Parathyroid adenoma (tissue), 2 donors: ENCODE measurements at regions not wholly inside any gene's neighbourhood (a gene's known extent, or its start where the extent isn't known, plus 50 kb on each side); places are given as distances from the start of the nearest gene placed in this dataset.

Source experiments
- H2AFZ ChIP-seq: fragments of 300-600 bp; sonication (generic); one replicate; pipeline ENCODE4 v1.7.0; 2017; ENCODE audit warnings: antibody characterized with exemption, mild to moderate bottlenecking
- H3K27ac ChIP-seq: fragments of 300-600 bp; sonication (generic); one replicate; pipeline ENCODE4 v1.7.0; 2017
- H3K27me3 ChIP-seq: fragments of 300-600 bp; sonication (generic); one replicate; pipeline ENCODE4 v1.7.0; 2017; ENCODE audit warnings: low read length; ENCODE audit not compliant: control insufficient read depth, insufficient read depth
- H3K36me3 ChIP-seq: fragments of 300-600 bp; sonication (generic); one replicate; pipeline ENCODE4 v1.7.0; 2017; ENCODE audit warnings: low read length; ENCODE audit not compliant: control insufficient read depth, insufficient read depth
- H3K4me1 ChIP-seq: fragments of 300-600 bp; sonication (generic); one replicate; pipeline ENCODE4 v1.7.0; 2017; ENCODE audit warnings: control low read depth
- H3K4me2 ChIP-seq: fragments of 300-600 bp; sonication (generic); one replicate; pipeline ENCODE4 v1.7.0; 2017; ENCODE audit warnings: low read length
- H3K4me3 ChIP-seq: fragments of 300-600 bp; sonication (generic); one replicate; pipeline ENCODE4 v1.7.0; 2017; ENCODE audit warnings: low read depth, low read length
- H3K79me2 ChIP-seq: fragments of 300-600 bp; sonication (generic); one replicate; pipeline ENCODE4 v1.7.0; 2017; ENCODE audit warnings: control low read depth
- H3K9ac ChIP-seq: fragments of 300-600 bp; sonication (generic); one replicate; pipeline ENCODE4 v1.7.0; 2017; ENCODE audit warnings: mild to moderate bottlenecking
- H3K9me3 ChIP-seq: fragments of 300-600 bp; sonication (generic); one replicate; pipeline ENCODE4 v1.7.0; 2017; ENCODE audit warnings: low read length; ENCODE audit not compliant: control insufficient read depth
- CTCF ChIP-seq: fragments of 300-600 bp; sonication (generic); IDR thresholded peaks from one replicate; pipeline ENCODE4 v1.7.0; 2017; ENCODE audit warnings: antibody characterized with exemption, mild to moderate bottlenecking
- donor health status: primary hyperparathyroidism.

DNA sequence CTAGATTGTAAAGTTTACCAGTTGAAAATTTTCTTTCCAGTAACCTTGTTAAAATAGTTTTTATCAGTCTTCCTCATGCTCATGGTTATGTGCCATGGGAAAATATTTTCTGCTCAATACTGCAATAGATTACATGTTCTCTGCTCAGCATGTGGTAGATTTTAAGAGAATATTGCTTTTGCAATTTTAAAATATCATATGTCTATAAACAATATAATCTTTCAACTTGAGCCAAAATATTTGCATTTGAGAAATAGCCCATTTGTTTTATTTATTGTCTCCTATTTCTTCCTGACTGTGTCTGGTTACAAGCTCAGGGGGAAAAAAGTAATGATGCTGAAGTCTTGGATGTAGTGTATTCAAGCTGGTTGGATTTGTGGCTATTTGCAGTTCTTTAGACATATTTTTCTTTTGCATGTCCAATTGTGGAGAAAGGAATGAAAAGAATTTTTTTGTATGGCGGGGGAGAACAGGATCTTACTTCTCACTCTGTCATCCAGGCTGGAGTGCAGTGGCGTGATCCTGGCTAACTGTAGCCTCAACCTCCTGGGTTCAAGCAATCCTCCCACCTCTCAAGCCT lies 342.6 kb upstream of the NAV3 start:
- TF ChIP-seq CTCF = no peak
- Histone ChIP-seq H3K9me3 (no peaks in the 10 kb centered on the region), H3K36me3 (no peaks in the 10 kb centered on the region), H3K79me2 (no peaks in the 10 kb centered on the region), H3K27ac (no peak overlapping the region), H2AFZ (no peak overlapping the region), H3K9ac (no peak overlapping the region), H3K4me1 (no peaks in the 10 kb centered on the region), H3K27me3 (no peaks in the 10 kb centered on the region), H3K4me3 (no peak overlapping the region), H3K4me2 (no peak overlapping the region)

DNA sequence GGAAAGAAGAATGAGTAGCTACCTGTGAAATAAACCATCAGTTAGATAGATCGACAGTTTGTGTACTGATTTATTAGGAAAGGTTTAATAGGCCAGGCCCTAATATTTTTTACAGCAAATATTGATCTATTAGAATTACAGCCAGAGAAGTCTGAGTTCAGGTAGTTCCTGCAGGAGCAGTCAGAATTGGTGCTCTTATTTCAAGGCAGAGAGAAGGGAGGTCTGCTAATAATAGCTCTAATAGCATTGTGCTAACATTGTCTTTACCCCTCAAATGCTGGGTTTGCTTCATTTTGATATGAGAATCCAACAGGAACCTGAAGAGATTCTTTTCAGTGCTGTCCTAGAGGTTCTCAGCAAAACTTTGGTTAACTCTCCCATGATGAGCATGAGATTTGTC lies 343.8 kb upstream of the NAV3 start:
- Histone ChIP-seq H3K27me3 (no peaks in the 10 kb centered on the region), H3K36me3 (no peaks in the 10 kb centered on the region), H3K4me2 (no peak overlapping the region), H3K79me2 (no peaks in the 10 kb centered on the region), H3K27ac (no peak overlapping the region), H3K4me3 (no peak overlapping the region), H2AFZ (no peak overlapping the region), H3K4me1 (no peaks in the 10 kb centered on the region), H3K9me3 (no peaks in the 10 kb centered on the region), H3K9ac (no peak overlapping the region)
- no peak for TF ChIP-seq CTCF

DNA sequence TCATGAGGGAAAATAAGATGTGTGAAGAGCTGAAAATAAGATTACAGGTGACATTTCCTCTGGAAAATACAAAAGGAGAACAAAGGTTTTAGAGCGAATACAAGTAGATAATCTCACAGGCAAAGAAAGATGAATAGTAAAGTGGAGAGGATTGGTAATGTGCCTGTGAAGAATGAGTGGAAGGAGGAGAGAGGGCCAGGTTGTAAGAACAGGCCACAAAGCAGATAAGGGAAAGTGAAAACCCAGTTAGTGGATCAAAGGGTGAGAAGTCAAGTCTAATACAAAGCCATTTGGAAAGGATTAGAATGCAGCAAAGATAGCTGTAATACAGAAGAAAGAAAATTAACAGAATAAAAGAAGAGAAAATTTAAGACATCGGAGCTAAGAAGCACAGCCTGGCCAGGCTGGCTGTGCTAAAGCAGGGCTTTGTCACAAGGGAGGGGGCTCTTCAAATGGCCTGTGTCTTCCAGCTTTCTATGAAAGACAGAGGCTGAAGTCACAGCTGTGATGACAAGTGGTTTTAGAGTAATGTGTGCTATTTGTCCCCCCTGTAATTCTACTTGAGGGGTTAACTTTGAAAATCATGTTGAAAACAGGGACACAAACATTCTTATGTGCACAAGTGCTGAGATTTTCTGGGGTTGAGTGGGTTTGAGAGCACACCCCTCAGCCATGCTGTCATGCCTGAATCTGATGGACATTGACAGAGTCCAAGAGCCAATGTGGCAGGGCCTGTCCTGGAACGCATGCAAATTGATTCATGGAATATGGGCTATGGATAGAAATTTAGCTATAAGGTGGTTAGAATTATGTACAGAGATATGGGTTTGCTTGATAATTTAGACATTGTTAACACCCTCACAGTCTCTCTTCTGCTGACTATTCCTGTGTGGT lies 344.5 kb upstream of the NAV3 start:
- Histone ChIP-seq H3K27me3 (no peaks in the 10 kb centered on the region), H3K4me1 (no peaks in the 10 kb centered on the region), H2AFZ (no peak overlapping the region), H3K4me2 (no peak overlapping the region), H3K79me2 (no peaks in the 10 kb centered on the region), H3K9me3 (no peaks in the 10 kb centered on the region), H3K9ac (no peak overlapping the region), H3K27ac (no peak overlapping the region), H3K36me3 (no peaks in the 10 kb centered on the region), H3K4me3 (no peak overlapping the region)
- TF ChIP-seq CTCF = no peak

GRCh38 chr12:77481687-77482086 lies 349.0 kb upstream of the NAV3 start:
- H2AFZ ChIP-seq = no peak overlapping the region
- H3K9me3 ChIP-seq = no peaks in the 10 kb centered on the region
- H3K36me3 ChIP-seq = no peaks in the 10 kb centered on the region
- no peak overlapping the region for H3K9ac ChIP-seq
- no peak overlapping the region for H3K27ac ChIP-seq
- no peaks in the 10 kb centered on the region for H3K79me2 ChIP-seq
- H3K27me3 ChIP-seq = no peaks in the 10 kb centered on the region
- H3K4me3 ChIP-seq = no peak overlapping the region
- no peak for TF ChIP-seq CTCF
- H3K4me2 ChIP-seq = no peak overlapping the region
- no peaks in the 10 kb centered on the region for H3K4me1 ChIP-seq
